SK-MEL-5 (cell line): ENCODE measurements at regions not wholly inside any gene's neighbourhood (a gene's known extent, or its start where the extent isn't known, plus 50 kb on each side); places are given as distances from the start of the nearest gene placed in this dataset.
A peak's percentile ranks its signal among the peaks of the same experiment; 100 is the strongest.
"Not testable (repeated sequence)": the region's sequence is repeated elsewhere in the genome, so short reads cannot be mapped to it uniquely, and the experiment has no call there.

Source experiments
- DNase-seq: peaks from one replicate; pipeline ENCODE4 v3.0.0-alpha.2; 2016; ENCODE audit warnings: low read depth, low spot score
- in situ Hi-C: cut with HindIII; loops from 2 replicates; pipeline ENCODE4 v1.10.0; 2016; ENCODE audit warnings: low sequenced_read_pairs, high pct_unique_total_duplicates, low pct_unique_long_range_greater_than_20kb

DNA sequence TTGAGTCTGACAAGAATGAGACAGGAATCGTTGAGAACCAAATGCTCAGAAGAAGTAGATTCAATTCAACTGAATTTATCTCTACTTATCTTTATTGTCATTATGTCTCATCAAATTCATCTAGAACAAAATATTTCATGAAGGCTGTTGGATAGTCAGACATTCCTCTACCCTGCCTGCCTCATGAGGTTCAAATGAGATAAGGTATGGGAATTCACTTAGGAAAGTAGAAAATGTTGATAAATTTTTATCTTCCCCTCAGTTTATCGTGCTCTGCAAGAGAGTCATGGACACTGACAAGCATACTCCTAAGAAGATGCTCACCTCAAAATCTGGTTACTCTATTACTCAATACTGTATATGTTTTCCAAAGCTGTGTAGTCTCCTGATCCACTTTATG is 149.7 kb upstream of the CDIN1 start:
- in situ Hi-C loops, result no loop called here
- DNase-seq, result no peak

DNA sequence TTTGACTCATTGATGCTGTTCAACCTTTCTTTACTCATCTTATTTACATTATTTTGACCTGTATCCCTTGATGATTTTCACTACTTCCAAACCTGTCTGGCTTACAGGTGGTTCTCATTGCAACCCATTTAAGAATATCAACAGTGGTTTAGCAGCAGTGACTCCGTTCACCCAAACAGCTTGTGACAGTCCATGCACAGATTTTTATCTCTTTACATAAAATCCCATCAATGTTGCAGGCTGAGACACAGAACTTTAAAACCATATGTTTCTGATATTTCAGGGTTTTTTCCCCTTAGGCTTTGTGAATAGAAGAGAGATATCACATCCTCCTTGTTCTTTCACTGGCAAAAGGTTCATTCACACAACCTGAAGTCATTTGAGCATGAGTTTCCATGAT is 149.1 kb upstream of the CDIN1 start:
- DNase-seq, result no peak
- in situ Hi-C loops, result no loop called here

DNA sequence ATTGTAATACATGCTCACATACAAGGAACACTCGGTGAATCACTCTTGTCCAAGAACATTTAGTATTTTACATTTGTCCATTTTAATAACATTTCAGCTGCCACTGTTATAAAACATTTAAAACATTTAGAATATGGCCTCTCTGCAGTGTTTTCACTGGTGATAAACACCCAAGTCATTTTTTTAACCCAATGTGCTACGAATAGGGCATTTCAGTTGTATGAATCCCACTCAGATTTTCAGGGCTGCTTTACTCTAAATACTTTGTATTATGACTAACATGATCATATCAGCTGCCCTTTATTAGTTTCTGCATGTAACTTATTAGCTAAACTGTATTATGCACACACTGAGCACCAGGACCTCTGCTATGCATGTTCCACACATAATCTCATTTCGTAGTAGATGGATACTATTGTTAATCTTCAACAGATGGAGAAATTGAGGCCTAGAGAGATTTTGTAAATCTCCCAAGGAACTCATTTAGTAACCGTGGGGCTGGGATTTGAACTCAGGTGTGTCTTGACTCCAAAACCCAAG is 148.6 kb upstream of the CDIN1 start:
- DNase-seq, result no peak
- in situ Hi-C loops, result no loop called here

DNA sequence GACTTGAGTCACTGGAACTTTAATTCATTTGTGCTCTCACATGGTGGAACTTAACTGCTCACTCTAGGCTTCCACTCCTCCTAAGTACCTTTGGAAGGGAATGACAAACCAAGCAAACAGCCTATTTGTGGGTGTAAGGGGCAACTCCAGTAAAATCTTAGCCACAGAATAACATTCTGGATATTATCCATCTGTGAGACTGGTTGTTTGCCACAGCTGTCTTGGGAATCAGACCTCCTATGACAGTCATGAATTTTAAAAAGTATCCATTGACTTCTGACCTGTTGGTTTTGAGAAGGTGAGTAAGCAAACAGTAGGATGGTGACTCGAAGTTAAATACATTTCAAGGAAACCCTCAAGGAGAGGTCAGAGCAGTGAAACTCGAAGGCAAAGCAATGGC is 147.3 kb upstream of the CDIN1 start:
- in situ Hi-C loops, result no loop called here
- DNase-seq, result no peak

DNA sequence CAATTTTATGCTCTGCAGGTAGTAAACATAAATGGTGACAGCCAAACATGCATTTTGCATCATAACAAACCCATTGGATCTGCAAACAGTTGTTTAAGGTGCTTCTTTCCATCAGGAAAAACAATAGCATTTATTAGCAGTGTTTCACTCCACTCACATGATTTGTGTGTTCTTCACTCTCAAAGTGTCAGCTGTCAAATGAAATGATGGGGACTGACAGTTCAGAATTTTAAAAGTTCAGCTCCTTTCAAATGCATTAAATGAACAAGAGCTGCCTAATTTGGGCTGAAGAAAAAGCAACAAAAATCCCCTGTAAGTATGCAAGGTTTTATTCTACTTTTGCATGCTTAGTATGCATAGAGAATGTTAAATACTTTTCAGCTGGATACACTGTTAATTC is 145.2 kb upstream of the CDIN1 start:
- DNase-seq, result no peak
- in situ Hi-C loops, result no loop called here

DNA sequence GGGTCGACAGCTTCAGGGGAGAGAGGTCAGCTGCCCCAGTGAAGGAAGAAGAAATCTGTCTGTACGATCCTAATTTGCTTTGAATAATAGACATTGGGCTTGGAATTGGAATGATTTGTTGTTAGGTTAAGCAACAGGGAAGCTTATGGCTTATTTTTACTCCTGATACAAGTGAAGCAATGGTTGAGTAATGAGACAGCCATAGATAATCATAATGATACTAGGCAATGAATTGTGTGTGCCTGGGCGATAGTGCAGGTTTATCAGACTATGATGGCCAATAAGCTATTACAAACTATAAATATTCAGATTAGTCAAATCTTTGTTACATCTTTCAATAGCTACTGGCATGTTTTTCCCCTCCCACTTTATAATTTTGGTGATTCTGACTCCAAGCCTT is 140.9 kb upstream of the CDIN1 start:
- no peak for DNase-seq
- in situ Hi-C loops, result loop anchor here (5.0 kb wide), 1 partner anchor 39 kb away; no protein-coding TSS in a partner anchor

DNA sequence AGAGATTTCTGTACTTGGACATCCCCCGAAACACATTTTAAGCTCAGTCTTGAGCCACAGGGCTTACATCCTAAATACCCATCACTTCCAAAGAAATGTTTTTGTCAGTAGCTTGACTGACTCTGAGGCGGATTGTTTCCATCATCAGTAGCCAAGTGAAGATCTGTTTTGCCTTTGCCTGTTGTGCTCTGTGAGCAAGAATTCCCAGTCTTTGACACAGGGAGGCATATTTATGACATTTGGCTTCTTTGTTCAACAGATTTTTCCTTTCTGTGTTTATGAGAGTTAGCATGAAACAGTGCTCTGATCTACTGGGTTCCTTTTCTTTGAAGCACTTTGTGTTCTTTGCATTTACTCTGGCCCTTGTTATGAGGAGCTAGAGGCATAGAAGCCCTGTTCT is 132.1 kb upstream of the CDIN1 start:
- no peak for DNase-seq
- in situ Hi-C loops, result no loop called here

DNA sequence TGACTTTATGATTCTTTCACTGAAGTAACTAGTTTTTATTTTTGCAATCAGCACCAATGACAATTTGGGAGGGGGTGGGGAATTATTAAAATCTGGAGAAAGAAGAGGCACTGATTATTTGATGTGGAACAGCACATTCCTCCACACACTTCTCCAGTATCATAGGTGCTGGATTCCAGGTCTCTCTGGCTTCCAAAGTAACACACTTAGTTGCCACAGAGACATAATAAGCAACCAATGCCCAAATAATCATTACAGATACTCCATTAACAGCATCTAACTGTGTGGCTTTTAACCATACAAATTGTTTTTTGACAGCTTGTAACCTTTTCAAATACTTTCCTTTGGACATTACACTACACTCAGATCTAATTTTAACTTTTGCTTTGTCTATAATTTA is 131.0 kb upstream of the CDIN1 start:
- in situ Hi-C loops, result no loop called here
- DNase-seq, result no peak

DNA sequence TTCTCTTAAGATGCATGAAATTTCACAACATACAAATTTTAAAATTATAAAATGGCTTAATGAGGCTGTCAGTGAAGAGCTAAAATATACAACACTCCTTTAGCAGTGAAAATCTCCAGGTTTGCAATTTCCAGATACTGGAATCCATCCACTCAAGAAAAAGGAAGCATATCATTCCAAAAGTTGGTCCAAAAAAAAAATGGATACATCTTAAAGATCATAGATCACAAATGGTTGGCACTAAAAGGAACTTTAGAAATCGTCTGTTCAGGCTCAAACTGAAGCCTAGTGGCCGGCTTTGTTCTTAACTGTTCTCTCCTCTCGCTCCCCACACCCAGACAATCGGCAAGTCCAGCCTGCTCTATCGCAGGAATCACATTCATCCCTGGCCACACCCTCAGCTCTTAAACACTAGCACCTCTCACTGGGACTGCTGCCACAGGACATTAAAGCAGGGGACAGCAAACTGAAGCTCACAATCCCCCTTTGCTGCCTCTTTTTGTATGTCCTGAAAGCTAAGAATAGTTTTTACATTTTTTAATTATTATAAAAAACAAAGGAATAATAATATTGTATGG is 130.3 kb upstream of the CDIN1 start:
- DNase-seq, result peak; percentile 14
- in situ Hi-C loops, result no loop called here

DNA sequence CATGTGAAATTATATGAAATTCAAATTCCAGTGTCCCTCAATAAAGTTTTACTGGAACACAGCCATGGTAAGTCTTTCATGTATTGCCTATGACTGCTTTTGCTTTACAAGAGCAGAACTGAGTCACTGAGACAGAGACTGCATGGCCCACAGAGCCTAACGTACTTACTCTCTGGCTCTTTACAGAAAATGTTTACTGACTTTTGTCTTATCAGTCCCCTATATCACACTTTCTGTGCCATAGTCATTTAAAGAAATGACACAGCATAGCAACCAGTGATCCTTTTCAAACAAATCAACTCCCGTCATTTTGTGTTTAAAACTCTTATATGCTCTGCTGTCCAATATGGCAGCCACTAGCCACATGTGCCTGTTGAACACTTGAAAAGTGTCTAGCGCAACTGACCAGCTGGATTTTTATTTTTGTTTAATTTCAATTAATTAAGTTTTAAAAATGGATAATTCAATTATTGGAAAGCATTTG is 129.7 kb upstream of the CDIN1 start:
- in situ Hi-C loops, result no loop called here
- DNase-seq, result no peak

DNA sequence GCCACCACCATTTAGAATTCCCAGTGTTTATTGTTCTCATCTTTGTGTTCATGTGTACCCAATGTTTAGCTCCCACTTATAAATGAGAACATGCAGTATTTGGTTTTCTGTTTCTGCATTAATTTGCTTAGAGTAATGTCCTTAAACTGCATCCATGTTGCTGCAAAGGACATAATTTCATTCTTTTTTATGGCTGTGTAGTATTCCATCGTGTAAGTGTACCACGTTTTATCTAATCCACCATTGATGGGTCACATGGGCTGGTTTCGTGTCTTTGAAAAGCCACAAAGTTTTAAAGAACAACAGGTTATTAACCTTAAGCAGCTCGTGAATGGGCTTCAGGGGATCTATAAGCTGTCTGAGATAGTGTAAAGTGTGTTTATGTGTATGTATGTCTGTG is 125.2 kb upstream of the CDIN1 start:
- in situ Hi-C loops, DNase-seq: not testable (repeated sequence)

DNA sequence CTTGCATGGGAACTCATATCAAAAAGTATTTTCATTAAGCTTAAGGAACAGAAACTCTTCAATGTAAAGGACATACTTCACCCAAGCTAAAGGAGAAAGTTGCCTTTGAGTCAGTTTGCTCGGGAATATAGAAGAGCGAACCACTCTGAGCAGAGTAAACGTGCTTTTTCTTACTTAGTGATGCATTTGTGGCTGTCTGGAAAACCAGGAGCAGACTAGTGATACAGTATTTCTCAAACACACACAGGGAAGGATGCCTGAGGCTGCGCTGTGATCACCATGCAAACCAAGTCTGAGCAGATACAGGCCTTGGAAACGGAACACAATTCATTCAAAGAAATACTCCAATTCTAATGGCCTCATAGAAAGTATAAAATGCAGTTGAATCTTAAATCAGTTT is 121.0 kb upstream of the CDIN1 start:
- in situ Hi-C loops, result no loop called here
- no peak for DNase-seq

DNA sequence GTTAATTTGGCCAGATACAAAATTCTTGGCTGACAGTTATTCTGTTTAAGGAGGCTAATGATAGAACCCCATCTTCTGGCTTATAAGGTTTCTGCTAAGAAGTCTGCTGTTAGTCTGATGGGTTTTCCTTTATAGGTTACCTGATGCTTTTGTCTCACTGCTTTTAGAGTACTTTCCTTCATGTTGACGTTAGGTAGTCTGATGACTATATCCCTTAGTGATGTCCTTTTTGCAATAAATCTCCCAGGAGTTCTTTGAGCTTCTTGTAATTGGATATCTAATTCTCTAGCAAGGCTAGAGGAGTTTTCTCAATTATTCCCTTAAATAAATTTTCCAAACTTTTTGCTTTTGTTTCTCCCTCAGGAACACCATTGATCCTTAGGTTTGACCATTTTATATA is 114.1 kb upstream of the CDIN1 start:
- in situ Hi-C loops, result no loop called here
- no peak for DNase-seq

DNA sequence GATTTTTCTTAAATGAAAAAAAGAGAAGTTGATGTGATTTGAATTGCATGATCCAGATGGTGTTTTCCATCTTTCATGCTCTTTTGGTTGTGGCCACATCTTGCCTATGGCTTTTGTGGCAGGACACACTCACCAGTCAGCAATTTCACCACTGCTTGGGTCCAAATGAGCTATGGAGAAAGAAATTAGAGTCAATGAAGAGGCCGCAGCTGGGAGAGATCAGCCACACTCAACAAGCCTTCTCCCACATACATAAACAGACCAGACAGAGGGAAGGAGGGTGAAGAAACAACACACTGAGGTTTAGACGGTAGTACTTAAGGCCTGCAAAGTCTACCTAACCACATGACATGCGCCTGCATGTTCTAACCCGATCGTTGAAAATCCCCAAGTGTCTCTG is 110.7 kb upstream of the CDIN1 start:
- no peak for DNase-seq
- in situ Hi-C loops, result no loop called here

DNA sequence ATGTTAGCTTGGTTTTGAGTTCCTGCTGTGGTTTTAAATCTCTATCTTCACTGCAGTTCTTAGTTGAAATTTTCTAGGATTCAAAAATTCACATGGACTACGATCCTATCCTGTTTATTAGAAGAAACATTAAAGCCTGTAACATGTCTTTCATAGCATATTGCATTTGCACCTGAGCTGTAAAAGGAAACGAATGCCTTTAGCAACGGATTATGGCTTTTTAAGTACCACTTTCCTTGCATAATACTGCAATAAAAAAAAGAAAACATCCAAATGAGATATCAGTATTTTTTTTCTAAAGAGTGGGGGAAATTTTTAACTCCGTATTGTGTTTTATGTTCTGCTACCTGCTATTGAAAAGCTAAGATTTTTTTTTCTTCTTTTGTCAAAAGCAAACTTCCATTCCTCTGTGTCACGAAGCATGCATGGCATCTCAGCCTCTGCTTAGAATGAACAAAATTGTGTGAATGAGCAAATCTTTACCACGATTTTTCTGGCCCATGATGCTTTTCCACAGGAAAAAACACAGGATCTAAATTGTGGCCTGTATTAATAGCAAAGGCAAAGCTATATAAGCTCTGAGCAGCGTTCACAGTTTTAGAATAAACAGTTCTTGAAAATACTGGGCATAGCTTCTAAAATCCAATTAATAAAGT is 110.0 kb upstream of the CDIN1 start:
- DNase-seq, result no peak
- in situ Hi-C loops, result no loop called here

DNA sequence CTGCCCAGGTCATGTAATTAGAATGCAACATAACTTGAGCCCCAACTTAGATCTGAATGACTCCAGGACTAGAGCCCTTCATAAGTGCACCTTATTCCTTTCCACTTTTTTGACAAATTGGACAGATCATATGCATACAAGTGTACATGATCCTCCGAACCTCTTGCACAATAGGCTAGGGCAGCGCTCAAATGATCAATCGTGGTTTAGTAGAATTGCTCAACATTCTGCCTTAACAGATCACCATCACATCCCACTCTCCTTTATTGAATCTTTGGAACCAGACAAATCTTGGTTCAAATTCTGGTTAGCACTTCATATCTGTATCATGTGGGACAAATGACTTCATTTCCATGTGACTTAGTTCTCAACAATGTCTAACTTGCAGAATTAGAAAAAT is 106.8 kb upstream of the CDIN1 start:
- no peak for DNase-seq
- in situ Hi-C loops, result no loop called here

DNA sequence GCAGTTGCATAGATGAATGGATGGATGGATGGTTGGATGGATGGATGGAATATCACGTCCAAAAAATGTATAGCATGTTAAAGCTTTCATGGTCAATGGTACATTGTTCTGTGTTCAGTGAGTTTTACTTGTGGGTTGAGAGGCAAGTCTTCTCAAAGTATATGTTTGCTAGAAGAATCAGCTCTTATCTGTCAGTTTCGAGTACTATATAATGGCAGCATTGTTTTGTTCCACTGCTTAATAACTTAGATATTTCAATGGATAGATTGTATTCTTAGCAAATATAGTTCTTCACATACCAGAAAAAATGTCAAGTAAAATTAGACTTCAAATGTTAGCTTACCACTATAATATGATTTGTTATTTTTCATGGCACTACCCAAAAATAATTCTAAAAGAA is 100.9 kb upstream of the CDIN1 start:
- DNase-seq, result peak; percentile 88
- in situ Hi-C loops, result loop anchor here (5.0 kb wide), 1 partner anchor 41 kb away; no protein-coding TSS in a partner anchor

DNA sequence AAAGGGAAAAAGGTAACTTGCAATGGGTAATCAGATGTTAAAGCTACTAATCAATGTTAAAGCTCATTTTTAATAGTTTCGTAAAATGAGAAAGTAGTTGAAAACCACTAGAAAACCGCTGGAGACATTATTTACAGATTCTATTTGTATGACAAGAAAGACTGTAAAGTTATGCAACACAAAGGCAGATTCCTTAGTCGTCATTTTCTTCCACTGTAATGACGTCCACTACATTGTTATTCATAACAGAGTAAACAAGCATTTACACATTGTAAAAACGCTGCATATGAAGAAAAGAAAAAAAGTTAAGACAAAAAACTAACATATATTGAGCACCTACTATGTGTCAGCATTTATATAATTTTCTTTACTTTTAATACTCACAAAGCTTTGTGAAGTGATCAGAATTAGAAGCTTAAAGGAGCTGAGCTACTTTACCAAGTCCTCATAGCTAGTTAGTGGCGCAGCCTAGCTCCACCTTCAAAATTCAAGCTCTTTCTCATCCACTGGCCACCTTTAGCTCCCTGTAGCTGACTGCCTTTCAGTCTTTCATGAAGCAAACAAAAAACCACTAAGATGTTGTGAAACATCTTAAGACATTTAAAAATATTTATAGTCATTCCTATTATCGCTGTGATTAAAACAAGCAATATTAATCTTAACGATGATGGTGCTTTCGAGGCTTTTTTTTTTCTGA is 100.1 kb upstream of the CDIN1 start:
- peak; percentile 13 for DNase-seq
- in situ Hi-C loops, result loop anchor here (5.0 kb wide), 1 partner anchor 42 kb away; no protein-coding TSS in a partner anchor

DNA sequence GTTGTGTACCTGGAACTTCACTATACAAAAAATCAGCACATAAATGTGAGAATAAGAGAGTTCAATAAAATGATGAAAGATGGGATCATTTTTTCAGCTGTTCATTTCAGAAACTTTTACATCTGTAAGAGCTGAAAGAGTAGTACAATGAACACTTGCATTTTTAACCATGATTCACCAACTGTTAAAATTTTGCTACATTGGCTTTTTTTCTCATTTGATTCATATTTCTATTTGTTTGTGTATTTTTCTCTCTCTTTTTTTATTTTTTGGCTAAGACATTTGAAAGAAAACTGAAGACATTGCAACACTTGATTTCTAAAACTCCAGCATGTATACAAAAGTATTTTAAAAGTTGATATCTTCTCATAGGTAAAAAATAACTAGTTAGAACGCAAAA is 98.3 kb upstream of the CDIN1 start:
- no peak for DNase-seq
- in situ Hi-C loops, result no loop called here
